GM12891 (cell line): ENCODE measurements at regions not wholly inside any gene's neighbourhood (a gene's known extent, or its start where the extent isn't known, plus 50 kb on each side); places are given as distances from the start of the nearest gene placed in this dataset.
A peak's percentile ranks its signal among the peaks of the same experiment; 100 is the strongest.

ENCODE experiments used
- DNase-seq: peaks from one replicate; pipeline ENCODE4 v3.0.0; 2011; ENCODE audit warnings: low spot score; ENCODE audit not compliant: insufficient read length
- FAIRE-seq: peaks from 2 replicates; lab custom pipeline; 2011; peaks lifted over from hg19 to GRCh38; lab: Jason Lieb, UNC
- PAX5 ChIP-seq: IDR thresholded peaks from 2 replicates; pipeline ENCODE4 v1.6.1; 2011; ENCODE audit warnings: low read length, moderate library complexity, mild to moderate bottlenecking; ENCODE audit not compliant: insufficient read depth, severe bottlenecking
- POLR2A ChIP-seq: IDR thresholded peaks from 2 replicates; pipeline ENCODE4 v1.6.1; 2011; ENCODE audit warnings: low read depth, low read length, control low read depth
- POLR2AphosphoS5 ChIP-seq: IDR thresholded peaks from 2 replicates; pipeline ENCODE4 v1.6.1; 2011; ENCODE audit warnings: low read depth, low read length, control low read depth
- POU2F2 ChIP-seq: IDR thresholded peaks from 2 replicates; pipeline ENCODE4 v1.6.1; 2011; ENCODE audit warnings: low read depth, mild to moderate bottlenecking, control low read depth, low read length, moderate library complexity
- SPI1 ChIP-seq: IDR thresholded peaks from 2 replicates; pipeline ENCODE4 v1.6.1; 2011; ENCODE audit warnings: low read depth, low read length, control low read depth
- TAF1 ChIP-seq: IDR thresholded peaks from 2 replicates; pipeline ENCODE4 v1.6.1; 2011; ENCODE audit warnings: low read depth, low read length, control low read depth

- DNase-seq (no peak), FAIRE-seq (no peak)
- no peak for TF ChIP-seq POLR2AphosphoS5
- TF ChIP-seq POLR2A, result no peak
- no peak for TF ChIP-seq TAF1
- TF ChIP-seq POU2F2, result no peak
These were observed 51.2 kb upstream of the ABCC4 start for GRCh38 chr13:95352486-95352885.

DNA sequence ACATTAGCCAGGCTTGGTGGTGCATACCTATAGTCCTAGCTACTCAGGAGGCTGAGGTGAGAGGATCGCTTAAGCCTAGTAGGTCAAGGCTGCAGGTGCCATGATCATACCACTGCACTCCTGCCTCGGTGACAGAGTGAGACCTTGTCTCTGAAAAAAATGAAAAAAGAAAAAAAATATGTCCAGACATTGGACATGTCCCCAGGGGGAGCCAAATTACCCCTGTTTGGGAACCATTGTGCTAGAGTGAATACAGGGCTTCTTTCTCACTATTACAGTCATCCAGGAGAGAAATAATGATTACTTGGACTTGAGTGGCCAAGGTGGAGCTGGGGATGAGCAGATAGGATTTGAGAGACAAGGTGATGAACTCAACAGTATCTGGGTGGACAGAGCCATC, 52.9 kb upstream of the ABCC4 start:
- no peak for TF ChIP-seq PAX5
- no peak for TF ChIP-seq POLR2A
- TF ChIP-seq POLR2AphosphoS5, result no peak
- no peak for TF ChIP-seq TAF1
- no peak for TF ChIP-seq SPI1
- no peak for TF ChIP-seq POU2F2
- no peak for DNase-seq
- FAIRE-seq, result no peak

- FAIRE-seq (no peak), DNase-seq (no peak)
- TF ChIP-seq POLR2A, result no peak
These were observed 53.6 kb upstream of the ABCC4 start for GRCh38 chr13:95354680-95355487.

DNA sequence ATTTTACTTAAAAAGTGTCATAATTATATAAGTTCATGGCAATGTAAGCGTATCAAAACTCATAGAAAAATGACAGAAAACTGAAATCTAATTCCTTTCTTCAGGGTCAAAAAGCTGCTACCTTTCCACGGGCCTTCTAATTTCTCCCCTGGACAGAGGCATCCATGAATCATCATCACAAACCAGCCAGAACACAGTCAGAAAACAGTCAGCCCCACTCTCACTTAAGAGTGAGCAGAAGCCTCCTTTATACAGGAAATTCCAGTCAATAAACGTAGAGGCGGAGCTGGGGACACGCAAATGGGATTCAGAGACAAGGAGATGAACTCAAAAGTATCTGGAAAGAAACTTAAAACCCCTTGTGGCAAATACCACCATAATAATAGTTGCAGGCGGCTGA, 54.2 kb upstream of the ABCC4 start:
- FAIRE-seq (no peak), DNase-seq (no peak)
- TF ChIP-seq PAX5 (no peak), SPI1 (no peak), POU2F2 (no peak), POLR2AphosphoS5 (no peak), TAF1 (no peak), POLR2A (no peak)

GRCh38 chr13:95356916-95357315, 55.7 kb upstream of the ABCC4 start:
- DNase-seq (no peak), FAIRE-seq (no peak)
- TF ChIP-seq PAX5 (no peak), SPI1 (no peak), POLR2AphosphoS5 (no peak)

- FAIRE-seq (no peak), DNase-seq (no peak)
- TF ChIP-seq POU2F2 (no peak), POLR2AphosphoS5 (no peak), POLR2A (no peak), TAF1 (no peak), SPI1 (no peak), PAX5 (no peak)
These were observed 56.6 kb upstream of the ABCC4 start for GRCh38 chr13:95357875-95358274.

GRCh38 chr13:95360052-95360451, 58.8 kb upstream of the ABCC4 start:
- FAIRE-seq, result no peak
- DNase-seq, result no peak
- no peak for TF ChIP-seq POU2F2
- TF ChIP-seq SPI1, result no peak
- TF ChIP-seq PAX5, result no peak
- TF ChIP-seq POLR2A, result no peak
- TF ChIP-seq POLR2AphosphoS5, result no peak
- TF ChIP-seq TAF1, result no peak

DNA sequence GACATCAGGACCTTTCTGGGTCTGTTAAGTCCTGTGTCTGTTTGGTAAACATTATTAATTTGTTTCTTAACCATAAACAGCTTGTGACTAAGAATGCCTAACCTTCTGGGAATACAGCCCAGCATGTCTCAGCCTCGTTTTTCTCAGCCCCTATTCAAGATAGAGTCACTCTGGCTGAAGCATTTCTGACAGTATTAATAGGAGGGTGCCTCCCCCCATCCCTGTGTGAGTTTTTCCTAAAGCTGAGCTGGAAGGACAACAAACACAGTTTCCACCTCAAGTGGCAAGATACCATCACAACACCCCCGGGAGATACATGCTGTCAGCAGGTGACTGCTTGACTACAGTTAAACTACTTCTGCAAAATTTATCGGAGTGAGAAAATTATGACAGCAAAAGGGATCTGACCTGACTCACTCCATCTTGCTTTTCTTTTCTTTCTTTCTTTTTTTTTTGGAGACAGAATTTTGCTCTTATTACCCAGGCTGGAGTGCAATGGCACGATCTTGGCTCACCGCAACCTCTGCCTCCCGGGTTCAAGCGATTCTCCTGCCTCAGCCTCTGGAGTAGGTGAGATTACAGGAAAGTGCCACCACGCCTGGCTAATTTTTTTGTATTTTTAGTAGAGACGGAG, 59.3 kb upstream of the ABCC4 start:
- DNase-seq, result no peak
- peak; percentile 9 for FAIRE-seq

GRCh38 chr13:95361686-95362085, 60.4 kb upstream of the ABCC4 start:
- no peak for FAIRE-seq
- TF ChIP-seq POLR2AphosphoS5 (no peak), POLR2A (no peak), PAX5 (no peak), POU2F2 (no peak)
- no peak for DNase-seq

More for the DNA sequence above, 59.3 kb upstream of the ABCC4 start:
- TF ChIP-seq POU2F2 (no peak), POLR2AphosphoS5 (no peak), SPI1 (no peak), TAF1 (no peak), PAX5 (no peak), POLR2A (no peak)

GRCh38 chr13:95362666-95363065, 61.4 kb upstream of the ABCC4 start:
- TF ChIP-seq POU2F2 (no peak), SPI1 (no peak), TAF1 (no peak), POLR2A (no peak), POLR2AphosphoS5 (no peak), PAX5 (no peak)
- no peak for DNase-seq
- no peak for FAIRE-seq
